ENCODE measurements at regions not wholly inside any gene's neighbourhood (a gene's known extent, or its start where the extent isn't known, plus 50 kb on each side); places are given as distances from the start of the nearest gene placed in this dataset.

GRCh38 chr2:129689653-129690448 lies 289.6 kb upstream of the RAB6C start:
- Histone ChIP-seq H3K27me3 (ENCODE audit: control insufficient read depth in 2 of 2, insufficient read depth in 2 of 2, low read length in 2 of 2) (no peaks in the 10 kb centered on the region), H4K20me1 (replicated peaks; ENCODE audit: control insufficient read depth, insufficient read depth, low read length) (no peaks in the 10 kb centered on the region), H3K9ac (ENCODE audit: insufficient read depth in 1 of 2, low read depth in 2 of 2, low read length in 2 of 2) (no peak overlapping the region), H2AFZ (ENCODE audit: low read depth, low read length) (no peak overlapping the region), H3K4me3 (no peak overlapping the region), H3K4me1 (replicated peaks in 1 of 2; ENCODE audit: control insufficient read depth in 2 of 2, insufficient read depth in 2 of 2, low read length in 2 of 2) (no peaks in the 10 kb centered on the region), H3K9me3 (replicated peaks; ENCODE audit: control insufficient read depth, insufficient read depth, low read depth, low read length) (no peaks in the 10 kb centered on the region), H3K27ac (ENCODE audit: extremely low read depth, low read depth, low read length) (no peak overlapping the region), H3K9me1 (ENCODE audit: control insufficient read depth, insufficient read depth, low read length) (no peaks in the 10 kb centered on the region), H3K36me3 (ENCODE audit: control insufficient read depth, insufficient read depth, low read length) (no peaks in the 10 kb centered on the region), H3K4me2 (ENCODE audit: insufficient read depth, low read length) (no peak overlapping the region), H3K79me2 (ENCODE audit: control insufficient read depth, insufficient read depth, low read length) (no peaks in the 10 kb centered on the region)
- no peak for ATAC-seq
- no peak for TF ChIP-seq DIDO1 (tag; IDR thresholded peaks at IDR 0.05; ENCODE audit: low read depth)
- TF ChIP-seq NR4A1 (CRISPR knock-in tag; IDR thresholded peaks at IDR 0.05) = no peak
- TF ChIP-seq NR4A1 (tag; IDR thresholded peaks at IDR 0.05) = no peak
- no peak for TF ChIP-seq XRCC3 (IDR thresholded peaks at IDR 0.05)
- TF ChIP-seq KLF6 (CRISPR knock-in tag; IDR thresholded peaks at IDR 0.05; ENCODE audit: borderline replicate concordance) = no peak
- TF ChIP-seq, protein P1, sequence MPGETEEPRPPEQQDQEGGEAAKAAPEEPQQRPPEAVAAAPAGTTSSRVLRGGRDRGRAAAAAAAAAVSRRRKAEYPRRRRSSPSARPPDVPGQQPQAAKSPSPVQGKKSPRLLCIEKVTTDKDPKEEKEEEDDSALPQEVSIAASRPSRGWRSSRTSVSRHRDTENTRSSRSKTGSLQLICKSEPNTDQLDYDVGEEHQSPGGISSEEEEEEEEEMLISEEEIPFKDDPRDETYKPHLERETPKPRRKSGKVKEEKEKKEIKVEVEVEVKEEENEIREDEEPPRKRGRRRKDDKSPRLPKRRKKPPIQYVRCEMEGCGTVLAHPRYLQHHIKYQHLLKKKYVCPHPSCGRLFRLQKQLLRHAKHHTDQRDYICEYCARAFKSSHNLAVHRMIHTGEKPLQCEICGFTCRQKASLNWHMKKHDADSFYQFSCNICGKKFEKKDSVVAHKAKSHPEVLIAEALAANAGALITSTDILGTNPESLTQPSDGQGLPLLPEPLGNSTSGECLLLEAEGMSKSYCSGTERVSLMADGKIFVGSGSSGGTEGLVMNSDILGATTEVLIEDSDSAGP (CRISPR knock-in tag; IDR thresholded peaks at IDR 0.05) = no peak
- TF ChIP-seq TCF3 (CRISPR knock-in tag; IDR thresholded peaks at IDR 0.05) = no peak
- no peak for TF ChIP-seq ZNF445 (CRISPR knock-in tag; IDR thresholded peaks at IDR 0.05; ENCODE audit: low read depth)
- TF ChIP-seq TAL1 (IDR thresholded peaks at IDR 0.05) = no peak
- no peak for TF ChIP-seq TGIF2 (CRISPR knock-in tag; IDR thresholded peaks at IDR 0.05)
- no peak for DNase-seq (ENCODE audit: extremely low read depth in 1 of 4, low spot score in 3 of 4)
- BruUV-seq (replicated peaks) = no TSS peak
- no peak for FAIRE-seq
- WGBS (ENCODE audit: insufficient coverage, low coverage, missing lambda C conversion rate) = 0% methylated on average over 4 of the region's 4 CpGs
- in situ Hi-C loops (cut with MboI) = no loop called here
- CTCF ChIA-PET (ENCODE audit: low intra/inter-chr PET ratio) = no interaction called here
- POLR2A ChIA-PET = no interaction called here
- intact Hi-C loops (cut with micrococcal nuclease) = no loop called here
